OCI-LY3 (cell line): ENCODE measurements at regions not wholly inside any gene's neighbourhood (a gene's known extent, or its start where the extent isn't known, plus 50 kb on each side); places are given as distances from the start of the nearest gene placed in this dataset.

Experiments
- CTCF ChIP-seq: fragments of 200-600, 300-600 bp; sonication (generic); IDR thresholded peaks from 2 replicates; pipeline ENCODE4 v1.5.1; 2014; ENCODE audit warnings: antibody characterized with exemption, low read length, low read depth
- EZH2phosphoT487 ChIP-seq: fragments of 200-600 bp; shearing (Covaris generic); IDR thresholded peaks from 2 replicates; pipeline ENCODE4 v1.6.1; 2018; ENCODE audit warnings: antibody characterized with exemption, mixed run types, low read depth

DNA sequence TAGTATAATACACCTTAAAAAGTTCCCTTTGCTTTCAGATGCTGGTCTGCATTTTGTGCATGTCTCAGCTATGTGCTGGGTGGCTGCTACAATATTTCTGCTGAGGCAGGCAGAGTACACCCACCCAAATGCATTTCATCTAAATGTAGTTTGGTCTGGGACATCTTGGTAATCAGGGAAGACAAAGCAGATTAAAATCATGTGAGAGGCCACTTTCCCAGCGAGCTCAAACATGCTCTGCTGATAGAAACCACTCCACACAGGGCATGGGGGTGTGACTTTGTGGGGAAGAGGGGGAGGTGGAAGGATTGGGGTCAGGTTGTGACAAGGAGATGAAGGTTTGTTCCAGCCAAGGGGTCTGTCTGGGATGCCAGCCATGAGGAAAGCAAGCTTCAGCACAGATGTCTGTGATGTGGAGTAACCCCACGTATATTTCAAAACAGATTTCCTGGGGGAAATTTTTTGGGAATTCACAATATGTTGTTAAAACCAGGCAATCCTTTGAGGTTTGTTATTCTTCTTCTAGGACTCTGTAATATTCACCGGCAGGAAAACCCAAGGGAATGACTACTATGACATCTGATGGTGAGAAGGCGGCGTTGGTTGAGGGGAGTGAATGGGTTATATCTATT lies 255.1 kb upstream of the FGGY start:
- TF ChIP-seq CTCF, result no peak
- no peak for TF ChIP-seq EZH2phosphoT487
